ENCODE measurements at regions not wholly inside any gene's neighbourhood (a gene's known extent, or its start where the extent isn't known, plus 50 kb on each side); places are given as distances from the start of the nearest gene placed in this dataset.

GRCh38 chr11:128057786-128058395 is 529.5 kb downstream of the ETS1 start:
- H3K27ac ChIP-seq, result no peak overlapping the region

GRCh38 chr11:128055576-128056217 is 531.7 kb downstream of the ETS1 start:
- H3K27me3 ChIP-seq, result no peaks in the 10 kb centered on the region

More at GRCh38 chr11:128057786-128058395, 529.5 kb downstream of the ETS1 start:
- H3K9me3 ChIP-seq, result no peaks in the 10 kb centered on the region
- no peaks in the 10 kb centered on the region for H3K36me3 ChIP-seq
- H3K4me3 ChIP-seq, result no peak overlapping the region
- DNase-seq (ENCODE audit: low spot score), result no peak
- H3K4me1 ChIP-seq, result no peaks in the 10 kb centered on the region
- no peak for TF ChIP-seq CTCF (IDR thresholded peaks at IDR 0.05)
- H3K27me3 ChIP-seq, result no peaks in the 10 kb centered on the region

GRCh38 chr11:128053981-128054931 is 533.1 kb downstream of the ETS1 start:
- Histone ChIP-seq H3K27ac (no peak overlapping the region), H3K36me3 (no peaks in the 10 kb centered on the region), H3K9me3 (no peaks in the 10 kb centered on the region), H3K4me1 (no peaks in the 10 kb centered on the region), H3K27me3 (no peaks in the 10 kb centered on the region), H3K4me3 (no peak overlapping the region)
- DNase-seq (ENCODE audit: low spot score), result no peak
- TF ChIP-seq CTCF (IDR thresholded peaks at IDR 0.05), result no peak

More at GRCh38 chr11:128055576-128056217, 531.7 kb downstream of the ETS1 start:
- Histone ChIP-seq H3K4me3 (no peak overlapping the region), H3K27ac (no peak overlapping the region), H3K36me3 (no peaks in the 10 kb centered on the region), H3K9me3 (no peaks in the 10 kb centered on the region), H3K4me1 (no peaks in the 10 kb centered on the region)
- TF ChIP-seq CTCF (IDR thresholded peaks at IDR 0.05), result no peak
- DNase-seq (ENCODE audit: low spot score), result no peak

- no peak overlapping the region for H3K4me3 ChIP-seq
- H3K27me3 ChIP-seq, result no peaks in the 10 kb centered on the region
- H3K36me3 ChIP-seq, result no peaks in the 10 kb centered on the region
- no peaks in the 10 kb centered on the region for H3K4me1 ChIP-seq
- H3K27ac ChIP-seq, result no peak overlapping the region
- no peak for DNase-seq (ENCODE audit: low spot score)
- H3K9me3 ChIP-seq, result no peaks in the 10 kb centered on the region
- TF ChIP-seq CTCF (IDR thresholded peaks at IDR 0.05), result no peak
Observed at GRCh38 chr11:128052912-128053641, 534.3 kb downstream of the ETS1 start.

- Histone ChIP-seq H3K4me1 (no peaks in the 10 kb centered on the region), H3K9me3 (no peaks in the 10 kb centered on the region), H3K36me3 (no peaks in the 10 kb centered on the region), H3K4me3 (no peak overlapping the region), H3K27me3 (no peaks in the 10 kb centered on the region), H3K27ac (no peak overlapping the region)
- no peak for DNase-seq (ENCODE audit: low spot score)
- TF ChIP-seq CTCF (IDR thresholded peaks at IDR 0.05), result no peak
Observed at GRCh38 chr11:128048121-128048520, 539.2 kb downstream of the ETS1 start.

Measured in right atrium auricular region (tissue), 2 donors.